ENCODE measurements at regions not wholly inside any gene's neighbourhood (a gene's known extent, or its start where the extent isn't known, plus 50 kb on each side); places are given as distances from the start of the nearest gene placed in this dataset.
A peak's percentile ranks its signal among the peaks of the same experiment; 100 is the strongest.
"Not testable (repeated sequence)": the region's sequence is repeated elsewhere in the genome, so short reads cannot be mapped to it uniquely, and the experiment has no call there.

DNA sequence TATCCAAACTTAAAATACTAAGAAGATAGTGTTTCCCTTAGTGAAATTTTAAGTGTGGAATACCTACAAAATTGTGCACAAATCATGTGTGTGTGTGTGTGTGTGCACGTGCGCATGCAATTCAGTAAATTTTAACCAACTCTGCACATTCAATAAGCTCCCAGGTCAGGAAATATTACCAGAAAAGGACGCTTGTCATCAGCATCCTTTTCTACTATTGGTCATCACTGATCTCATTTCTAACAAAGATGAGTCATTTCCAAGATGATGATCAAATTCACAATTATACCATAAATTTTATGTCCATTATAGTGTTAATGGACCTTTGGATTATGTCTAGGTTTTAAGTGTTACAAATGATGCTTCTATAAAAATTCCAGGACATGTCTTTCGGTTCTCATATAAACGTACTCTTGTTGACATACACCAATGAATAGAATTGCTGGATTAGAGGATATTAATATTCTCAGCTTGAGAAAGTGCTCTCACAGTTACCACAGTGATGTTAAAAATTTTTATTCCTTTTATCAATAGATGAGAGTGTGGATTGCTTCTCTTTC lies 560.9 kb upstream of the AGA start:
- DNase-seq: no peak
- no peak overlapping the region for H3K4me3 ChIP-seq (ENCODE audit: low read depth, low read length)
- H3K36me3 ChIP-seq: no peaks in the 10 kb centered on the region
- TF ChIP-seq, protein P1, sequence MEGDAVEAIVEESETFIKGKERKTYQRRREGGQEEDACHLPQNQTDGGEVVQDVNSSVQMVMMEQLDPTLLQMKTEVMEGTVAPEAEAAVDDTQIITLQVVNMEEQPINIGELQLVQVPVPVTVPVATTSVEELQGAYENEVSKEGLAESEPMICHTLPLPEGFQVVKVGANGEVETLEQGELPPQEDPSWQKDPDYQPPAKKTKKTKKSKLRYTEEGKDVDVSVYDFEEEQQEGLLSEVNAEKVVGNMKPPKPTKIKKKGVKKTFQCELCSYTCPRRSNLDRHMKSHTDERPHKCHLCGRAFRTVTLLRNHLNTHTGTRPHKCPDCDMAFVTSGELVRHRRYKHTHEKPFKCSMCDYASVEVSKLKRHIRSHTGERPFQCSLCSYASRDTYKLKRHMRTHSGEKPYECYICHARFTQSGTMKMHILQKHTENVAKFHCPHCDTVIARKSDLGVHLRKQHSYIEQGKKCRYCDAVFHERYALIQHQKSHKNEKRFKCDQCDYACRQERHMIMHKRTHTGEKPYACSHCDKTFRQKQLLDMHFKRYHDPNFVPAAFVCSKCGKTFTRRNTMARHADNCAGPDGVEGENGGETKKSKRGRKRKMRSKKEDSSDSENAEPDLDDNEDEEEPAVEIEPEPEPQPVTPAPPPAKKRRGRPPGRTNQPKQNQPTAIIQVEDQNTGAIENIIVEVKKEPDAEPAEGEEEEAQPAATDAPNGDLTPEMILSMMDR (IDR thresholded peaks at IDR 0.05; ENCODE audit: low read depth, low read length): no peak
- no peaks in the 10 kb centered on the region for H3K27me3 ChIP-seq
- no peaks in the 10 kb centered on the region for H3K9me3 ChIP-seq
- no peaks in the 10 kb centered on the region for H3K4me1 ChIP-seq

DNA sequence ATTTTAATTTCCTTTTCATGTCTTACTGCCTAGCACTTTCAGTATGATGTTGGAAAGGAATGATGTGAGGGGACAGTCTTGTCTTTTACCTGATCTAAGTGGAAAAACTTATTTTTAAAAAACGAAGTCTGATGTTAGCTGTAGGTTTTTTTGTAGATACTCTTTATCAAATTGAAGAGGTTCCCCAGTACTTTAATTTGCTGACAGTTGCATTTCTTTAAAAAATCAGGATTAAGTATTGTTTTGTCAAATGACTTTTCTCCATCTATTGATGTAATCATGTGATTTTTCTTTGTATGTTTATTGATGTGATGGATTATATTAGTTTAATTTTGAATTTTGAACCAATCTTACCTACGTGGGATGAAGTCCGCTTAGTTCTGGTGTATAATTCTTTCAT lies 568.4 kb upstream of the AGA start:
- no peaks in the 10 kb centered on the region for H3K9me3 ChIP-seq
- DNase-seq: no peak
- no peaks in the 10 kb centered on the region for H3K36me3 ChIP-seq
- TF ChIP-seq, protein P1 (IDR thresholded peaks at IDR 0.05; ENCODE audit: low read depth, low read length): no peak
- H3K4me3 ChIP-seq (ENCODE audit: low read depth, low read length): no peak overlapping the region
- H3K4me1 ChIP-seq: no peaks in the 10 kb centered on the region
- no peaks in the 10 kb centered on the region for H3K27me3 ChIP-seq

DNA sequence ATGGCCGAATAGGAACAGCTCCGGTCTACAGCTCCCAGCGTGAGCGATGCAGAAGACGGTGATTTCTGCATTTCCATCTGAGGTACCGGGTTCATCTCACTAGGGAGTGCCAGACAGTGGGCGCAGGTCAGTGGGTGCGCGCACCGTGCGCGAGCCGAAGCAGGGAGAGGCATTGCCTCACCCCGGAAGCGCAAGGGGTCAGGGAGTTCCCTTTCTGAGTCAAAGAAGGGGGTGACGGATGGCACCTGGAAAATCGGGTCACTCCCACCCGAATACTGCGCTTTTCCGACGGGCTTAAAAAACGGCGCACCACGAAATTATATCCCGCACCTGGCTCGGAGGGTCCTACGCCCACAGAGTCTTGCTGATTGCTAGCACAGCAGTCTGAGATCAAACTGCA lies 572.8 kb upstream of the AGA start:
- H3K4me3 ChIP-seq (ENCODE audit: low read depth, low read length); H3K27me3 ChIP-seq; H3K36me3 ChIP-seq; H3K9me3 ChIP-seq; DNase-seq; H3K4me1 ChIP-seq: not testable (repeated sequence)

DNA sequence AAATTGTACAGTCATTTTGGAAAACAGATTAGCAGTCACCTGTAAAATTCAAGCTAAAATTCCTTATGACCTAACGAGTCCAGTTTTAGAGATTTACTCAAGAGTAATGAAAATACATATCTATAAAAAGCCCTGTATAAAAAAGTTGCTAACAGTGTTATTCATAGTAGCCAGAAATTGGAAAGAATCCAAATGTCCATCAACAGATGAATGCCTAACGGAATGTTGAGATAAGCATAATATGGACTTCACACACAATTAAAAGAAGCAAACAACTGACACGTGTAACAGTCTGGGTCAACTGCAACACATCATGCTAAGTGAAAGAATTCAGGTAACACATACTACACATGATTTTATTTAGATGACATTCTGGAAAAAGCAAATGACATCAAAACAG lies 584.8 kb upstream of the AGA start:
- Histone ChIP-seq H3K4me3 (ENCODE audit: low read depth, low read length) (no peak overlapping the region), H3K36me3 (no peaks in the 10 kb centered on the region), H3K9me3 (no peaks in the 10 kb centered on the region), H3K27me3 (no peaks in the 10 kb centered on the region), H3K4me1 (peaks cover 24% of the 10 kb centered on the region)
- DNase-seq: no peak
- TF ChIP-seq, protein P1 (IDR thresholded peaks at IDR 0.05; ENCODE audit: low read depth, low read length): no peak

DNA sequence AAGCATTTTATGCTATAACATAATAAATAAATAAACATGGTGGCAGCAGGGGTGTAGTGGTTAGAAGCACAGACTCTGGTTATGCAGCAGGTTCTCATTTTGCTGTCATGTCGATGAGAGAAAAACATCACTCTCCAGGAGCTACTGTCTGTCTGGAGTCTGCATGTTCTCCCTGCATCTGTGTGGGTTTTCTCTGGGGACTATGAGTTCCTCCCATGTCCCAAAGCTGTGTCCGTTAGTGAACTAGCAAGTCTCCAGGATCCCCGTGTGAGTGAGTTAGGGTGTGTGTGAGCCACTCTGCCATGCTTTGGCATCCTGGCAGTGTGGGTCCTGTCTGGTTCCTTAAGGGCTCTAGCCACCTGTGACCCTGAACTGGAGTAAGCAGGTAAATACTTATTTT lies 585.6 kb upstream of the AGA start:
- H3K27me3 ChIP-seq: no peaks in the 10 kb centered on the region
- no peak overlapping the region for H3K4me3 ChIP-seq (ENCODE audit: low read depth, low read length)
- H3K36me3 ChIP-seq: no peaks in the 10 kb centered on the region
- TF ChIP-seq, protein P1 (IDR thresholded peaks at IDR 0.05; ENCODE audit: low read depth, low read length): no peak
- no peaks in the 10 kb centered on the region for H3K9me3 ChIP-seq
- peaks cover 24% of the 10 kb centered on the region for H3K4me1 ChIP-seq
- DNase-seq: peak; percentile 34

DNA sequence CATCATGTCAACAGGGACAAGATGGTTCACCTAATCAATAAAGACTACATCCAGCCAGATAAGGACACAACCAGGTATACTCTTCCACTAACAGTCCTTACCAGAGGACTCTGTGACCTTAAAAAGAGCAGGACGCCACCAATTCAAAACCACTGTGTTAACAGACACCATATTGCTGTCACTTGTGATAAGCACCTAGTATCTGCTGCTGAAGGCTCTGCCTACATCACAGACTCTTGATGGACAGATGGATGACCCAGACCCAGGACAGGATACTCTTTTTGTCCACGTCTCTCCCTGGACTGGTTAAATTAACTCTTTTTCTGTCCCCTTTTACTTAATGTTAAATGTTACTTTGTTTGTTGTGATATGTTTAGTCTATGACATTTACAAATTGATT lies 586.2 kb upstream of the AGA start:
- TF ChIP-seq, protein P1 (IDR thresholded peaks at IDR 0.05; ENCODE audit: low read depth, low read length): no peak
- peak; percentile 14 for DNase-seq
- H3K27me3 ChIP-seq: no peaks in the 10 kb centered on the region
- no peaks in the 10 kb centered on the region for H3K36me3 ChIP-seq
- peaks cover 24% of the 10 kb centered on the region for H3K4me1 ChIP-seq
- H3K4me3 ChIP-seq (ENCODE audit: low read depth, low read length): no peak overlapping the region
- H3K9me3 ChIP-seq: no peaks in the 10 kb centered on the region
